ENCODE measurements at regions not wholly inside any gene's neighbourhood (a gene's known extent, or its start where the extent isn't known, plus 50 kb on each side); places are given as distances from the start of the nearest gene placed in this dataset.
"Not testable (repeated sequence)": the region's sequence is repeated elsewhere in the genome, so short reads cannot be mapped to it uniquely, and the experiment has no call there.

- DNase-seq (no peak), ATAC-seq (replicated peaks in 1 of 2) (no peak)
- peaks cover 5% of the 10 kb centered on the region for H3K27me3 Mint-ChIP-seq (ENCODE audit: low read depth)
- no peak overlapping the region for H3K4me3 Mint-ChIP-seq
- no peaks in the 10 kb centered on the region for H3K4me1 Mint-ChIP-seq (ENCODE audit: low read depth)
- no peak overlapping the region for H3K27ac Mint-ChIP-seq
- H3K9me3 Mint-ChIP-seq, result peaks cover 4 to 9% of the 10 kb centered on the region in 2 donors
- peaks cover 3 to 4% of the 10 kb centered on the region in 2 donors for H3K36me3 Mint-ChIP-seq (ENCODE audit: insufficient read depth in 2 of 2)
Observed at GRCh38 chr17:37859451-37859850, 64.8 kb upstream of the TBC1D3K start.

DNA sequence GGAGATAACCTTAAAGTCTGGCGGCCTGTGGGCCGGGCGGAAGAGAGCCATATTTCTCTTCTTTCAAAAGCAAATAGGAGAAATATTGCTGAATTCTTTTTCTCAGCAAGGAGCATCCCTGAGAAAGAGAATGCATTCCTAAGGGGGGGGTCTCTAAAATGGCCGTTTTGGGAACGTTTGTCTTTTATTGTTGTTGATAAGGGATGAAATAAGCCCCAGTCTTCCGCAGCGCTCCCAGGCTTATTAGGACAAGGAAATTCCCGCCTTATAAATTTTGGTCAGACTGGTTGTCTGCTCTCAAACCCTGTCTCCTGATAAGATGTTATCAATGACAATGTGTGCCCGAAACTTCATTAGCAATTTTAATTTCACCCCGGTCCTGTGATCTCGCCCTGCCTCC is 65.8 kb upstream of the TBC1D3K start:
- H3K27me3 Mint-ChIP-seq (ENCODE audit: low read depth); H3K27ac Mint-ChIP-seq; H3K4me3 Mint-ChIP-seq; H3K36me3 Mint-ChIP-seq (ENCODE audit: insufficient read depth in 2 of 2); DNase-seq; H3K4me1 Mint-ChIP-seq (ENCODE audit: low read depth); ATAC-seq (replicated peaks in 1 of 2); H3K9me3 Mint-ChIP-seq: not testable (repeated sequence)

DNA sequence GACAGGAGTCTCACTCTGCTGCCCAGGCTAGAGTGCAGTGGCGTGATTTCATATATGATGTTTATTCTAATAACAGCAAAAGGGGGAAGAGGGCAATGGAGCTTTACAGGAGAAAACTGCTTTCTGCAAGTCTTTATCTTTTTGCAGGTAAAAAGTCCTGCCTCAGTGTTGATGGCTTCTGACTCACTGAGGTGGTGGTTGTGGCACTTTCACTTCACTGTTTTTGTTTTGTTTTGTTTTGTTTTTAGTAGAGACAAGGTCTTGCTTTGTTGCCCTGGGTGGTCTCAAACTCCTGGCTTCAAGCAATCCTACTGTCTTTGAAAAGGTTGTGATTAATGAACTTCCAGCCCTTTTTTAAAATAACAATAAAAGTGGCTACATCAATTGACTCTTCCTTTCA is 68.0 kb upstream of the TBC1D3K start:
- peaks cover 4 to 9% of the 10 kb centered on the region in 2 donors for H3K9me3 Mint-ChIP-seq
- ATAC-seq (replicated peaks in 1 of 2) (no peak), DNase-seq (no peak)
- H3K36me3 Mint-ChIP-seq (ENCODE audit: insufficient read depth in 2 of 2), result peaks cover 3 to 4% of the 10 kb centered on the region in 2 donors
- H3K4me1 Mint-ChIP-seq (ENCODE audit: low read depth), result peaks cover 5% of the 10 kb centered on the region
- H3K27ac Mint-ChIP-seq, result no peak overlapping the region
- H3K4me3 Mint-ChIP-seq, result no peak overlapping the region
- H3K27me3 Mint-ChIP-seq (ENCODE audit: low read depth), result peaks cover 6% of the 10 kb centered on the region

DNA sequence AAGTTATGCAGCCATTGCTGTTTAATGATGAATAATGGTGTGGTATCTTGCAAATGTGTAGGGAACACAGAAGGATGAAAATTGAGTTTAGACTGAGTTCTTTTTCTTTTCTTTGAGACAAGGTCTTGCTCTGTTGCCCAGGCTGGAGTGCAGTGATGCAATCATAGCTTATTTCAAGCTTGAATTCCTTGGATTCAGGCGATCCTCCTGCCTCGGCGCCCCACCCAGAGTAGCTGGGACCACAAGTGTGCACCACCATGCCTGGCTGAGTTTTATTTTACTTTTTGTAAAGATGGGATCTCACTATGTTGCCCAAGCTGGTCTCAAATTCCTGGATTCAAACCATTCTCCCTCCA is 74.6 kb upstream of the TBC1D3K start:
- Mint-ChIP-seq H3K27me3 (ENCODE audit: low read depth) (peaks cover 15% of the 10 kb centered on the region), H3K36me3 (ENCODE audit: insufficient read depth in 2 of 2) (peaks cover 0 to 2% of the 10 kb centered on the region in 2 donors), H3K9me3 (no peaks in the 10 kb centered on the region), H3K4me1 (ENCODE audit: low read depth) (peaks cover 29% of the 10 kb centered on the region), H3K4me3 (no peak overlapping the region), H3K27ac (no peak overlapping the region)
- no peak for DNase-seq
- ATAC-seq (replicated peaks in 1 of 2), result peak in 1 of 2 donors; percentile 5

- peaks cover 25% of the 10 kb centered on the region for H3K4me1 Mint-ChIP-seq (ENCODE audit: low read depth)
- peaks cover 0 to 2% of the 10 kb centered on the region in 2 donors for H3K36me3 Mint-ChIP-seq (ENCODE audit: insufficient read depth in 2 of 2)
- H3K9me3 Mint-ChIP-seq, result no peaks in the 10 kb centered on the region
- DNase-seq, result peak; percentile 44 to 48
- no peak overlapping the region for H3K27ac Mint-ChIP-seq
- peak overlapping the region in 1 of 2 donors; percentile 18 for H3K4me3 Mint-ChIP-seq
- peaks cover 15% of the 10 kb centered on the region for H3K27me3 Mint-ChIP-seq (ENCODE audit: low read depth)
- ATAC-seq (replicated peaks in 1 of 2), result peak; percentile 90 to 95
Observed at GRCh38 chr17:37848690-37849616, 75.3 kb upstream of the TBC1D3K start.

GRCh38 chr17:37847811-37848331 is 76.3 kb upstream of the TBC1D3K start:
- H3K36me3 Mint-ChIP-seq (ENCODE audit: insufficient read depth in 2 of 2), result peaks cover 0 to 2% of the 10 kb centered on the region in 2 donors
- H3K27ac Mint-ChIP-seq, result no peak overlapping the region
- ATAC-seq (replicated peaks in 1 of 2), result peak; percentile 33 to 40
- peak overlapping the region in 1 of 2 donors; percentile 9 for H3K4me3 Mint-ChIP-seq
- H3K4me1 Mint-ChIP-seq (ENCODE audit: low read depth), result peaks cover 24% of the 10 kb centered on the region
- no peaks in the 10 kb centered on the region for H3K9me3 Mint-ChIP-seq
- DNase-seq, result peak in 1 of 2 donors; percentile 9
- H3K27me3 Mint-ChIP-seq (ENCODE audit: low read depth), result peaks cover 15% of the 10 kb centered on the region

DNA sequence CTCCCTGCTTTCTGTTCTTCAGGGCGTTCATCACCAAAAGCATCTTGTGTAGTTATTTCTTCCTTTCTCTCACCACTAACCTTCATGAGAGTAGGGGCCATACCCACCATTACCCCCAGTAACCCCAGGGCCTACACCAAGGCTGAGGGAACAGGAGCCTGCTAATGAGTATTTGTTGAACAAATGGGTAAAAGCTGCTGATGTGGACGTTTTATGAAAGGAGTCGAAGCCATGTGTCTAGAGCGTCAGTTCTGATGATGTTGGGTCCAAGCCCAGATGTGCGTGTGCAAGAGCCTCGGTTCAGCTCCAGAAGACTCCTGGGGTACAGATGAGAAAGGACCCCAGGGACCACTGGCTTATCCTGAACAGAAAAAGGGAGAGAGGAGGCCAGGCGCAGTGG is 77.1 kb upstream of the TBC1D3K start:
- DNase-seq, result no peak
- H3K27ac Mint-ChIP-seq, result no peak overlapping the region

DNA sequence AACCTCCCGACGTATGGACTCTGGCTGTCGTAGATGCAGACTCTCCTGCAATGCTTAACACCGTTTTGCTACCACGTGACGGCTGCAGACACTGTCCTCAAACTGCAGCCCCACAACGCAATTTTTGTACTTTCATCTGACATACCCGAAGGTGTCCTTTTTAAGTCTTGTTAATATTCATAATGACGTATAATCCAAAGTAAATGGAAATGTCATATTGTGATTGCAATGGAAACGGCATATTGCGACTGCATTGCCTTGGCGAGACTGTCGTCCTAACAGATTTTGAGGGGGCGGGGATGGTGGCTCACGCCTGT is 79.3 kb upstream of the TBC1D3K start:
- Mint-ChIP-seq H3K36me3 (ENCODE audit: insufficient read depth in 2 of 2) (no peaks in the 10 kb centered on the region), H3K27me3 (ENCODE audit: low read depth) (peaks cover 1% of the 10 kb centered on the region), H3K9me3 (no peaks in the 10 kb centered on the region), H3K4me3 (no peak overlapping the region), H3K4me1 (ENCODE audit: low read depth) (peaks cover 24% of the 10 kb centered on the region), H3K27ac (no peak overlapping the region)
- no peak for DNase-seq
- ATAC-seq (replicated peaks in 1 of 2), result no peak

More for the DNA sequence above, 77.1 kb upstream of the TBC1D3K start:
- Mint-ChIP-seq H3K4me1 (ENCODE audit: low read depth) (peaks cover 24% of the 10 kb centered on the region), H3K4me3 (peak overlapping the region in 1 of 2 donors; percentile 22), H3K9me3 (no peaks in the 10 kb centered on the region), H3K36me3 (ENCODE audit: insufficient read depth in 2 of 2) (peaks cover 0 to 2% of the 10 kb centered on the region in 2 donors), H3K27me3 (ENCODE audit: low read depth) (peaks cover 15% of the 10 kb centered on the region)
- ATAC-seq (replicated peaks in 1 of 2), result no peak

DNA sequence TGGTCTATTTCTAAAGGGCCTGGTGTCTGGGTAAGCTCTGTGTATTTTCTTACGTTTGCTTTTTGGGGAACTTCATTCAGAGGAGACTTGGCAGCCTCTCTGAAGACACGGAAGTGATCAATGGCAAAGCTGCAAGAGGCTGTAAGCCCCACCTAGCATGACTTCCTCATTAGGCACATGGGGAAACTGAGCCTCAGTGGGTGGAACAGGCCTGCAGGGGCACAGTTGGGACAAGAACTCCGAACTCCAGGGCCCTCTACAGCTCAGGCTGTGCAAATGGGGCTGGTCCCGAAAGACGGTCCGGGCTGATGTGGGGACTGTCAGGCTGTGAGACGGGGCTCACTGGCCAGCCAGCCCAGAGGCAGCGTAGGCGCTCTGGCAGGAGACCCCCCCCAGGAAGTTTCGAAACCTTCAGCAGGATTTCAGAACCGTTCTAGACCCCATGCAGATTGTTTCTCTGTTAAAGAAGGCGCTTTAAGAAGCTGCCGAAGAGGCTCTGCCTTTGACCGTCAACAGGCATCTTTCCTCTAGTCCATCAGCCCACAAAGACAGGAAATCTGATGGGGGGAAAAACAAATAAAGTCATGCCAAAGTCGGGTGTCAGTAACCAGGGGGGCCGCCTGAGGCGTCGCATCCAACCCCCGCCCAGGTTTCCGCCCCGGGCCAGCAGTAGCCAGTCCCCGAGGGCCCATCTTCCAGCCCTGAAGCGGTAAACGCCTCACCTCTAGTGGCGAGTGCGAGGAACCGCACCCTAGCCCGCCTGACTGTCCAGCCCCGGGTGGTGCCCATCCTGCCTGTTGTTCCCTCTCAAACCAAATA is 79.8 kb upstream of the TBC1D3K start:
- H3K9me3 Mint-ChIP-seq, result no peaks in the 10 kb centered on the region
- H3K27me3 Mint-ChIP-seq (ENCODE audit: low read depth), result no peaks in the 10 kb centered on the region
- H3K36me3 Mint-ChIP-seq (ENCODE audit: insufficient read depth in 2 of 2), result no peaks in the 10 kb centered on the region
- peaks cover 23% of the 10 kb centered on the region for H3K4me1 Mint-ChIP-seq (ENCODE audit: low read depth)
- DNase-seq (peak; percentile 74), ATAC-seq (replicated peaks in 1 of 2) (peak; percentile 71 to 78)
- H3K27ac Mint-ChIP-seq, result no peak overlapping the region
- peak overlapping the region in 1 of 2 donors; percentile 33 for H3K4me3 Mint-ChIP-seq

GRCh38 chr17:37842401-37842800 is 81.8 kb upstream of the TBC1D3K start:
- no peak for ATAC-seq (replicated peaks in 1 of 2)
- Mint-ChIP-seq H3K4me3 (no peak overlapping the region), H3K4me1 (ENCODE audit: low read depth) (peaks cover 4% of the 10 kb centered on the region), H3K36me3 (ENCODE audit: insufficient read depth in 2 of 2) (no peaks in the 10 kb centered on the region), H3K27me3 (ENCODE audit: low read depth) (peaks cover 6% of the 10 kb centered on the region), H3K9me3 (no peaks in the 10 kb centered on the region), H3K27ac (no peak overlapping the region)
- DNase-seq, result no peak

- no peaks in the 10 kb centered on the region for H3K9me3 Mint-ChIP-seq
- ATAC-seq (replicated peaks in 1 of 2) (no peak), DNase-seq (no peak)
- H3K36me3 Mint-ChIP-seq (ENCODE audit: insufficient read depth in 2 of 2), result no peaks in the 10 kb centered on the region
- H3K4me3 Mint-ChIP-seq, result no peak overlapping the region
- H3K4me1 Mint-ChIP-seq (ENCODE audit: low read depth), result no peaks in the 10 kb centered on the region
- peaks cover 6% of the 10 kb centered on the region for H3K27me3 Mint-ChIP-seq (ENCODE audit: low read depth)
- no peak overlapping the region for H3K27ac Mint-ChIP-seq
Observed at GRCh38 chr17:37841232-37841631, 83.0 kb upstream of the TBC1D3K start.

- Mint-ChIP-seq H3K4me3 (no peak overlapping the region), H3K27me3 (ENCODE audit: low read depth) (peaks cover 6% of the 10 kb centered on the region), H3K9me3 (no peaks in the 10 kb centered on the region), H3K27ac (no peak overlapping the region), H3K36me3 (ENCODE audit: insufficient read depth in 2 of 2) (no peaks in the 10 kb centered on the region), H3K4me1 (ENCODE audit: low read depth) (no peaks in the 10 kb centered on the region)
- DNase-seq (no peak), ATAC-seq (replicated peaks in 1 of 2) (no peak)
Observed at GRCh38 chr17:37840576-37840975, 83.6 kb upstream of the TBC1D3K start.
